HCT116 (cell line): ENCODE measurements at regions not wholly inside any gene's neighbourhood (a gene's known extent, or its start where the extent isn't known, plus 50 kb on each side); places are given as distances from the start of the nearest gene placed in this dataset.

Experiments used
- ATAC-seq: fragments of 200-7000 bp; cut with Tn5 transposase; 2 replicates; pipeline ENCODE4 v1.9.1; 2020; ENCODE audit warnings: mild to moderate bottlenecking, moderate library complexity
- BruUV-seq: library from RNA; stranded (reverse); fragments of 400-500 nt; replicated peaks from 2 replicates; lab custom pipeline; 2021; lab: Mats Ljungman, UMichigan
- CTCF ChIA-PET: fragments of 300-600 bp; sonication (Branson Sonifier 250); formaldehyde crosslinking; loops from one replicate; lab custom pipeline; 2021; ENCODE audit warnings: antibody characterized with exemption; lab: Charles Lee
- POLR2A ChIA-PET: fragments of 300-600, 350-600 bp; sonication (Branson Sonifier 250); formaldehyde crosslinking; loops from one replicate; lab custom pipeline; 2021; ENCODE audit warnings: antibody characterized with exemption; lab: Charles Lee
- RAD21 ChIA-PET, 2 experiments: fragments of 300-600 bp; sonication (Branson Sonifier 250); formaldehyde crosslinking; loops; one replicate each; lab custom pipeline; 2023; ENCODE audit warnings: low total read pairs in 2 of 2; ENCODE audit not compliant: uncharacterized antibody in 2 of 2, unreplicated experiment in 2 of 2, low non-redundant PET in 1 of 2; lab: Charles Lee
- DNase-seq: peaks from one replicate; pipeline ENCODE4 v3.0.0-alpha.2; 2010; ENCODE audit warnings: low read depth, low spot score
- H2AFZ ChIP-seq: fragments of 200-600 bp; shearing (Covaris generic), sonication (generic); 2 replicates; pipeline ENCODE4 v1.6.1; 2017; ENCODE audit warnings: low read depth, mixed run types, mixed read lengths, antibody characterized with exemption, low read length; ENCODE audit not compliant: poor library complexity, severe bottlenecking
- H3K27ac ChIP-seq: 2 replicates; pipeline ENCODE4 v1.5.1; 2012; ENCODE audit warnings: low read depth, low read length
- H3K27me3 ChIP-seq: fragments of 200-600 bp; sonication (generic); 2 replicates; pipeline ENCODE4 v1.6.1; 2016; ENCODE audit warnings: mixed run types, low read length, mixed read lengths; ENCODE audit not compliant: insufficient read depth
- H3K36me3 ChIP-seq, 2 experiments: fragments of 200-500 bp in 1 of 2; fragments of 200-600 bp in 1 of 2; sonication (Bioruptor generic) in 1 of 2; sonication (generic) in 1 of 2; 2 replicates each; pipeline versions ENCODE4 v1.5.1 to v1.6.1; 2014 to 2016; ENCODE audit warnings: low read length in 2 of 2, inconsistent platforms in 1 of 2, mixed read lengths in 1 of 2, mixed run types in 1 of 2; ENCODE audit not compliant: insufficient read depth in 2 of 2, control insufficient read depth in 1 of 2
- H3K4me1 ChIP-seq, 2 experiments: fragments of 200-600 bp in 1 of 2; sonication (generic) in 1 of 2; 2 replicates each; pipeline versions ENCODE4 v1.5.1 to v1.6.1; 2012 to 2017; ENCODE audit warnings: low read length in 2 of 2, inconsistent platforms in 1 of 2, mild to moderate bottlenecking in 1 of 2, mixed read lengths in 1 of 2, mixed run types in 1 of 2, moderate library complexity in 1 of 2; ENCODE audit not compliant: insufficient read depth in 2 of 2, control insufficient read depth in 1 of 2
- H3K4me2 ChIP-seq: fragments of 200-600 bp; sonication (generic); 2 replicates; pipeline ENCODE4 v1.6.1; 2017; ENCODE audit warnings: mixed run types, low read length, mixed read lengths
- H3K4me3 ChIP-seq, 2 experiments: fragments of 200-600 bp in 1 of 2; sonication (generic) in 1 of 2; replicated peaks in 1 of 2; 2 replicates each; pipeline ENCODE4 v1.5.1; 2011 to 2016; ENCODE audit warnings: low read length in 2 of 2, control low read depth in 1 of 2, low read depth in 1 of 2, mild to moderate bottlenecking in 1 of 2, mixed read lengths in 1 of 2, mixed run types in 1 of 2
- H3K79me2 ChIP-seq: fragments of 200-600 bp; sonication (generic); 2 replicates; pipeline ENCODE4 v1.6.1; 2017; ENCODE audit warnings: mild to moderate bottlenecking, mixed run types, low read length, moderate library complexity, mixed read lengths; ENCODE audit not compliant: insufficient read depth
- H3K9ac ChIP-seq: fragments of 200-600 bp; sonication (generic); 2 replicates; pipeline ENCODE4 v1.6.1; 2016; ENCODE audit warnings: low read length, mixed read lengths
- H3K9me2 ChIP-seq: fragments of 200-600 bp; sonication (generic), shearing (Covaris generic); 2 replicates; pipeline ENCODE4 v1.6.1; 2017; ENCODE audit warnings: mixed run types, mild to moderate bottlenecking, moderate library complexity; ENCODE audit not compliant: insufficient read depth
- H3K9me3 ChIP-seq, 2 experiments: fragments of 200-500 bp in 1 of 2; fragments of 200-600 bp in 1 of 2; sonication (Bioruptor generic) in 1 of 2; sonication (generic) in 1 of 2; 2 replicates each; pipeline ENCODE4 v1.6.1; 2014 to 2017; ENCODE audit warnings: low read length in 2 of 2, mixed read lengths in 2 of 2, inconsistent platforms in 1 of 2, low read depth in 1 of 2, mild to moderate bottlenecking in 1 of 2, mixed run types in 1 of 2, moderate library complexity in 1 of 2; ENCODE audit not compliant: control insufficient read depth in 1 of 2, insufficient read depth in 1 of 2
- H4K20me1 ChIP-seq: fragments of 200-600 bp; sonication (generic), shearing (Covaris generic); 2 replicates; pipeline ENCODE4 v1.6.1; 2017; ENCODE audit warnings: mixed run types, mild to moderate bottlenecking, moderate library complexity; ENCODE audit not compliant: insufficient read depth
- ATF3 ChIP-seq: IDR thresholded peaks from 2 replicates; pipeline ENCODE4 v1.6.1; 2012
- CBX3 ChIP-seq: IDR thresholded peaks from 2 replicates; pipeline ENCODE4 v1.6.1; 2012; ENCODE audit warnings: low read depth
- CEBPB ChIP-seq: IDR thresholded peaks from 2 replicates; pipeline ENCODE4 v1.6.1; 2012; ENCODE audit warnings: low read depth
- CTCF ChIP-seq, 3 experiments: fragments of 200-600 bp in 1 of 3; sonication (generic) in 1 of 3; IDR thresholded peaks in 2 of 3; conservative IDR thresholded peaks in 1 of 3; 2 replicates each; pipeline ENCODE4 v1.5.1; 2012 to 2017; ENCODE audit warnings: low read depth in 2 of 3, low read length in 2 of 3, antibody characterized with exemption in 1 of 3, borderline replicate concordance in 1 of 3, control low read depth in 1 of 3, mild to moderate bottlenecking in 1 of 3, mixed read lengths in 1 of 3, mixed run types in 1 of 3, moderate library complexity in 1 of 3; ENCODE audit not compliant: insufficient read depth in 1 of 3
- EZH2phosphoT487 ChIP-seq: fragments of 200-600 bp; IDR thresholded peaks from 2 replicates; pipeline ENCODE4 v1.6.1; 2018; ENCODE audit warnings: antibody characterized with exemption, borderline replicate concordance
- FOSL1 ChIP-seq: IDR thresholded peaks from 2 replicates; pipeline ENCODE4 v1.6.1; 2012; ENCODE audit warnings: low read depth
- REST ChIP-seq: IDR thresholded peaks from 2 replicates; pipeline ENCODE4 v1.6.1; 2012; ENCODE audit warnings: low read depth
- SP1 ChIP-seq: IDR thresholded peaks from 2 replicates; pipeline ENCODE4 v1.6.1; 2012; ENCODE audit warnings: low read depth
- SRF ChIP-seq: IDR thresholded peaks from 2 replicates; pipeline ENCODE4 v1.6.1; 2012; ENCODE audit warnings: low read depth
- ZFX ChIP-seq: fragments of 450-650 bp; IDR thresholded peaks from 2 replicates; pipeline ENCODE4 v1.6.1; 2017
- ZNF274 ChIP-seq: fragments of 200-500 bp; sonication (Bioruptor generic); IDR thresholded peaks from 2 replicates; pipeline ENCODE4 v1.6.1; 2014; ENCODE audit warnings: mild to moderate bottlenecking, low read depth, low read length, inconsistent platforms
- intact Hi-C: fragments of 100-400 bp; cut with micrococcal nuclease; formaldehyde crosslinking; loops from 2 replicates; pipeline ENCODE4 v1.10.0; 2022

GRCh38 chr21:23542097-23542496 is 2065.2 kb downstream of the MRPL39 start:
- no peaks in the 10 kb centered on the region for H3K4me1 ChIP-seq
- peaks cover 3 to 26% of the 10 kb centered on the region in 2 experiments; a peak in 3 of 4 replicates for H3K9me3 ChIP-seq
- TF ChIP-seq FOSL1 (no peak), ATF3 (no peak), SP1 (no peak), EZH2phosphoT487 (no peak), ZNF274 (no peak)
- H2AFZ ChIP-seq: no peak overlapping the region
- ATAC-seq: no peak
- CTCF ChIA-PET: no interaction called here
- POLR2A ChIA-PET: no interaction called here
- no peak overlapping the region for H3K4me3 ChIP-seq
- no peaks in the 10 kb centered on the region for H3K27me3 ChIP-seq
- H3K9ac ChIP-seq: no peak overlapping the region
- H3K9me2 ChIP-seq: no peaks in the 10 kb centered on the region
- no peak overlapping the region for H3K4me2 ChIP-seq
- H3K36me3 ChIP-seq: no peaks in the 10 kb centered on the region
- RAD21 ChIA-PET: no interaction called here
- no peaks in the 10 kb centered on the region for H3K79me2 ChIP-seq
- BruUV-seq: no TSS peak
- H3K27ac ChIP-seq: no peak overlapping the region
- no peaks in the 10 kb centered on the region for H4K20me1 ChIP-seq
- intact Hi-C loops: no loop called here
- no peak for DNase-seq

GRCh38 chr21:23541571-23541970 is 2065.7 kb downstream of the MRPL39 start:
- no TSS peak for BruUV-seq
- no peak overlapping the region for H3K9ac ChIP-seq
- H3K79me2 ChIP-seq: no peaks in the 10 kb centered on the region
- ATAC-seq: no peak
- ChIA-PET CTCF (no interaction called here), POLR2A (no interaction called here), RAD21 (no interaction called here)
- H4K20me1 ChIP-seq: no peaks in the 10 kb centered on the region
- no peaks in the 10 kb centered on the region for H3K36me3 ChIP-seq
- H3K9me2 ChIP-seq: no peaks in the 10 kb centered on the region
- no peak overlapping the region for H3K4me2 ChIP-seq
- no peak overlapping the region for H3K4me3 ChIP-seq
- no peaks in the 10 kb centered on the region for H3K27me3 ChIP-seq
- H2AFZ ChIP-seq: no peak overlapping the region
- H3K27ac ChIP-seq: no peak overlapping the region
- H3K9me3 ChIP-seq: peaks cover 3 to 26% of the 10 kb centered on the region in 2 experiments; a peak in 3 of 4 replicates
- no peak for TF ChIP-seq REST
- TF ChIP-seq FOSL1: no peak
- no peak for TF ChIP-seq ZFX
- TF ChIP-seq CEBPB: no peak
- no peak for TF ChIP-seq SRF
- no peak for TF ChIP-seq CTCF (IDR thresholded peaks at IDR 0.05 in 2 of 3, conservative IDR thresholded peaks at IDR 0.05 in 1 of 3; ENCODE audit: borderline replicate concordance in 1 of 3, insufficient read depth in 1 of 3, low read depth in 2 of 3, low read length in 2 of 3)
- TF ChIP-seq SP1: no peak
- no peak for TF ChIP-seq ATF3
- TF ChIP-seq EZH2phosphoT487: no peak
- no peak for TF ChIP-seq CBX3
- no peak for DNase-seq
- no peaks in the 10 kb centered on the region for H3K4me1 ChIP-seq
- intact Hi-C loops: no loop called here
